HCT116 (cell line): ENCODE measurements at regions not wholly inside any gene's neighbourhood (a gene's known extent, or its start where the extent isn't known, plus 50 kb on each side); places are given as distances from the start of the nearest gene placed in this dataset.

ENCODE experiments used
- ATAC-seq: fragments of 200-7000 bp; cut with Tn5 transposase; 2 replicates; pipeline ENCODE4 v1.9.1; 2020; ENCODE audit warnings: mild to moderate bottlenecking, moderate library complexity
- BruUV-seq: library from RNA; stranded (reverse); fragments of 400-500 nt; replicated peaks from 2 replicates; lab custom pipeline; 2021; lab: Mats Ljungman, UMichigan
- CTCF ChIA-PET: fragments of 300-600 bp; sonication (Branson Sonifier 250); formaldehyde crosslinking; loops from one replicate; lab custom pipeline; 2021; ENCODE audit warnings: antibody characterized with exemption; lab: Charles Lee
- POLR2A ChIA-PET: fragments of 300-600, 350-600 bp; sonication (Branson Sonifier 250); formaldehyde crosslinking; loops from one replicate; lab custom pipeline; 2021; ENCODE audit warnings: antibody characterized with exemption; lab: Charles Lee
- RAD21 ChIA-PET, 2 experiments: fragments of 300-600 bp; sonication (Branson Sonifier 250); formaldehyde crosslinking; loops; one replicate each; lab custom pipeline; 2023; ENCODE audit warnings: low total read pairs in 2 of 2; ENCODE audit not compliant: uncharacterized antibody in 2 of 2, unreplicated experiment in 2 of 2, low non-redundant PET in 1 of 2; lab: Charles Lee
- DNase-seq: peaks from one replicate; pipeline ENCODE4 v3.0.0-alpha.2; 2010; ENCODE audit warnings: low read depth, low spot score
- H2AFZ ChIP-seq: fragments of 200-600 bp; shearing (Covaris generic), sonication (generic); 2 replicates; pipeline ENCODE4 v1.6.1; 2017; ENCODE audit warnings: low read depth, mixed run types, mixed read lengths, antibody characterized with exemption, low read length; ENCODE audit not compliant: poor library complexity, severe bottlenecking
- H3K27ac ChIP-seq: 2 replicates; pipeline ENCODE4 v1.5.1; 2012; ENCODE audit warnings: low read depth, low read length
- H3K27me3 ChIP-seq: fragments of 200-600 bp; sonication (generic); 2 replicates; pipeline ENCODE4 v1.6.1; 2016; ENCODE audit warnings: mixed run types, low read length, mixed read lengths; ENCODE audit not compliant: insufficient read depth
- H3K36me3 ChIP-seq, 2 experiments: fragments of 200-500 bp in 1 of 2; fragments of 200-600 bp in 1 of 2; sonication (Bioruptor generic) in 1 of 2; sonication (generic) in 1 of 2; 2 replicates each; pipeline versions ENCODE4 v1.5.1 to v1.6.1; 2014 to 2016; ENCODE audit warnings: low read length in 2 of 2, inconsistent platforms in 1 of 2, mixed read lengths in 1 of 2, mixed run types in 1 of 2; ENCODE audit not compliant: insufficient read depth in 2 of 2, control insufficient read depth in 1 of 2
- H3K4me1 ChIP-seq, 2 experiments: fragments of 200-600 bp in 1 of 2; sonication (generic) in 1 of 2; 2 replicates each; pipeline versions ENCODE4 v1.5.1 to v1.6.1; 2012 to 2017; ENCODE audit warnings: low read length in 2 of 2, inconsistent platforms in 1 of 2, mild to moderate bottlenecking in 1 of 2, mixed read lengths in 1 of 2, mixed run types in 1 of 2, moderate library complexity in 1 of 2; ENCODE audit not compliant: insufficient read depth in 2 of 2, control insufficient read depth in 1 of 2
- H3K4me2 ChIP-seq: fragments of 200-600 bp; sonication (generic); 2 replicates; pipeline ENCODE4 v1.6.1; 2017; ENCODE audit warnings: mixed run types, low read length, mixed read lengths
- H3K4me3 ChIP-seq, 2 experiments: fragments of 200-600 bp in 1 of 2; sonication (generic) in 1 of 2; replicated peaks in 1 of 2; 2 replicates each; pipeline ENCODE4 v1.5.1; 2011 to 2016; ENCODE audit warnings: low read length in 2 of 2, control low read depth in 1 of 2, low read depth in 1 of 2, mild to moderate bottlenecking in 1 of 2, mixed read lengths in 1 of 2, mixed run types in 1 of 2
- H3K79me2 ChIP-seq: fragments of 200-600 bp; sonication (generic); 2 replicates; pipeline ENCODE4 v1.6.1; 2017; ENCODE audit warnings: mild to moderate bottlenecking, mixed run types, low read length, moderate library complexity, mixed read lengths; ENCODE audit not compliant: insufficient read depth
- H3K9ac ChIP-seq: fragments of 200-600 bp; sonication (generic); 2 replicates; pipeline ENCODE4 v1.6.1; 2016; ENCODE audit warnings: low read length, mixed read lengths
- H3K9me2 ChIP-seq: fragments of 200-600 bp; sonication (generic), shearing (Covaris generic); 2 replicates; pipeline ENCODE4 v1.6.1; 2017; ENCODE audit warnings: mixed run types, mild to moderate bottlenecking, moderate library complexity; ENCODE audit not compliant: insufficient read depth
- H3K9me3 ChIP-seq, 2 experiments: fragments of 200-500 bp in 1 of 2; fragments of 200-600 bp in 1 of 2; sonication (Bioruptor generic) in 1 of 2; sonication (generic) in 1 of 2; 2 replicates each; pipeline ENCODE4 v1.6.1; 2014 to 2017; ENCODE audit warnings: low read length in 2 of 2, mixed read lengths in 2 of 2, inconsistent platforms in 1 of 2, low read depth in 1 of 2, mild to moderate bottlenecking in 1 of 2, mixed run types in 1 of 2, moderate library complexity in 1 of 2; ENCODE audit not compliant: control insufficient read depth in 1 of 2, insufficient read depth in 1 of 2
- H4K20me1 ChIP-seq: fragments of 200-600 bp; sonication (generic), shearing (Covaris generic); 2 replicates; pipeline ENCODE4 v1.6.1; 2017; ENCODE audit warnings: mixed run types, mild to moderate bottlenecking, moderate library complexity; ENCODE audit not compliant: insufficient read depth
- CTCF ChIP-seq, 3 experiments: fragments of 200-600 bp in 1 of 3; sonication (generic) in 1 of 3; IDR thresholded peaks in 2 of 3; conservative IDR thresholded peaks in 1 of 3; 2 replicates each; pipeline ENCODE4 v1.5.1; 2012 to 2017; ENCODE audit warnings: low read depth in 2 of 3, low read length in 2 of 3, antibody characterized with exemption in 1 of 3, borderline replicate concordance in 1 of 3, control low read depth in 1 of 3, mild to moderate bottlenecking in 1 of 3, mixed read lengths in 1 of 3, mixed run types in 1 of 3, moderate library complexity in 1 of 3; ENCODE audit not compliant: insufficient read depth in 1 of 3
- SIN3A ChIP-seq: IDR thresholded peaks from 2 replicates; pipeline ENCODE4 v1.6.1; 2012; ENCODE audit warnings: low read depth
- ZFX ChIP-seq: fragments of 450-650 bp; IDR thresholded peaks from 2 replicates; pipeline ENCODE4 v1.6.1; 2017
- intact Hi-C: fragments of 100-400 bp; cut with micrococcal nuclease; formaldehyde crosslinking; loops from 2 replicates; pipeline ENCODE4 v1.10.0; 2022
- TF ChIP-seq, protein P1 (sequence below): IDR thresholded peaks from 2 replicates; pipeline ENCODE4 v1.6.1; 2012; ENCODE audit warnings: low read depth

DNA sequence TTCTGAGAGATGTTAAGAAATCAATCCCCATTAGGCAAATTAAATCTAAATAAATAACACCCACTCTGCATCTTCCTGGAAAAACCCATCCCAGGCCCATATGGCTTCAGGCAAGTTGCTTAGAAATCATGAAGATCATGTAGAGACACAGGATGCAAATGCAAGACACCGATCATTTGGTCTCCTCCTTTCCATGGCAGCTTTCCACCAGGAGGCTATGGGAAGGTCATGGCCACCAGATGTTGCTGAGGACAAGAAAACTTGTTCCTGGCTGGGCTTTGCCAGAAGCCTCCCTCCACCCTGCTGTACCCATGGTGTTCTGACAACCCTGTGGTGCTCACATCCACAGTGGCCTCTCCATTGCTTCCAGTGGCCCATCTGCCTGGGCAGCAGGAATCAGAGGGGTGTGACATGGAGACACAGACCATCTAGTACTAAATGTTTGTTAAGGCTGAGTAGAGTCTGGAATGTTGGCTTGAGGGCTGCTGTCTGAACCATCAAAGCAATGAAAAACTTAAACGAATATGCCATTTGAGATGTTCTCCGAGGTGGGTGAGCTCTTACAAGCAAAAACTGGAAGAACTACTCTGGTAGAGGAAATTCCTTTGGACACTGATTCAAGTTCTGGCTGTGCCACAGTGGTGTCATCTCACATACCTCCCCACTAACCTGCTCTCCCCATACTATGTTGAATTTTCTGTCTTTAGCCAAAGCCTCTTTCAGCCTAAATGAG is 293.2 kb downstream of the TNS1 start:
- Histone ChIP-seq H3K4me3 (no peak overlapping the region), H2AFZ (no peak overlapping the region), H3K9ac (no peak overlapping the region), H3K27me3 (peaks cover 65% of the 10 kb centered on the region), H3K4me2 (no peak overlapping the region), H3K79me2 (no peaks in the 10 kb centered on the region), H3K9me2 (no peaks in the 10 kb centered on the region), H3K4me1 (no peaks in the 10 kb centered on the region), H3K27ac (no peak overlapping the region), H3K36me3 (no peaks in the 10 kb centered on the region), H3K9me3 (no peaks in the 10 kb centered on the region), H4K20me1 (no peaks in the 10 kb centered on the region)
- TF ChIP-seq ZFX (no peak), SIN3A (no peak), CTCF (IDR thresholded peaks at IDR 0.05 in 2 of 3, conservative IDR thresholded peaks at IDR 0.05 in 1 of 3; ENCODE audit: borderline replicate concordance in 1 of 3, insufficient read depth in 1 of 3, low read depth in 2 of 3, low read length in 2 of 3) (no peak)
- TF ChIP-seq, protein P1, sequence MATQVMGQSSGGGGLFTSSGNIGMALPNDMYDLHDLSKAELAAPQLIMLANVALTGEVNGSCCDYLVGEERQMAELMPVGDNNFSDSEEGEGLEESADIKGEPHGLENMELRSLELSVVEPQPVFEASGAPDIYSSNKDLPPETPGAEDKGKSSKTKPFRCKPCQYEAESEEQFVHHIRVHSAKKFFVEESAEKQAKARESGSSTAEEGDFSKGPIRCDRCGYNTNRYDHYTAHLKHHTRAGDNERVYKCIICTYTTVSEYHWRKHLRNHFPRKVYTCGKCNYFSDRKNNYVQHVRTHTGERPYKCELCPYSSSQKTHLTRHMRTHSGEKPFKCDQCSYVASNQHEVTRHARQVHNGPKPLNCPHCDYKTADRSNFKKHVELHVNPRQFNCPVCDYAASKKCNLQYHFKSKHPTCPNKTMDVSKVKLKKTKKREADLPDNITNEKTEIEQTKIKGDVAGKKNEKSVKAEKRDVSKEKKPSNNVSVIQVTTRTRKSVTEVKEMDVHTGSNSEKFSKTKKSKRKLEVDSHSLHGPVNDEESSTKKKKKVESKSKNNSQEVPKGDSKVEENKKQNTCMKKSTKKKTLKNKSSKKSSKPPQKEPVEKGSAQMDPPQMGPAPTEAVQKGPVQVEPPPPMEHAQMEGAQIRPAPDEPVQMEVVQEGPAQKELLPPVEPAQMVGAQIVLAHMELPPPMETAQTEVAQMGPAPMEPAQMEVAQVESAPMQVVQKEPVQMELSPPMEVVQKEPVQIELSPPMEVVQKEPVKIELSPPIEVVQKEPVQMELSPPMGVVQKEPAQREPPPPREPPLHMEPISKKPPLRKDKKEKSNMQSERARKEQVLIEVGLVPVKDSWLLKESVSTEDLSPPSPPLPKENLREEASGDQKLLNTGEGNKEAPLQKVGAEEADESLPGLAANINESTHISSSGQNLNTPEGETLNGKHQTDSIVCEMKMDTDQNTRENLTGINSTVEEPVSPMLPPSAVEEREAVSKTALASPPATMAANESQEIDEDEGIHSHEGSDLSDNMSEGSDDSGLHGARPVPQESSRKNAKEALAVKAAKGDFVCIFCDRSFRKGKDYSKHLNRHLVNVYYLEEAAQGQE: no peak
- DNase-seq (no peak), ATAC-seq (no peak)
- ChIA-PET RAD21 (no interaction called here), POLR2A (no interaction called here), CTCF (interaction anchor here (2.0 kb wide), 1 partner anchor 59 kb away, joined by 11 read pairs; no protein-coding TSS in a partner anchor)
- intact Hi-C loops: loop anchor here (5.0 kb wide), 4 partner anchors 547 to 1192 kb away; partner anchors contain the start of gene IGFBP5
- no TSS peak for BruUV-seq
